ENCODE measurements at regions not wholly inside any gene's neighbourhood (a gene's known extent, or its start where the extent isn't known, plus 50 kb on each side); places are given as distances from the start of the nearest gene placed in this dataset.

GRCh38 chr14:101186992-101187815 is 283.7 kb upstream of the RTL1 start:
- DNase-seq (ENCODE audit: extremely low read depth, low read depth): no peak

GRCh38 chr14:101187816-101188570 is 284.5 kb upstream of the RTL1 start:
- TF ChIP-seq, protein P1, sequence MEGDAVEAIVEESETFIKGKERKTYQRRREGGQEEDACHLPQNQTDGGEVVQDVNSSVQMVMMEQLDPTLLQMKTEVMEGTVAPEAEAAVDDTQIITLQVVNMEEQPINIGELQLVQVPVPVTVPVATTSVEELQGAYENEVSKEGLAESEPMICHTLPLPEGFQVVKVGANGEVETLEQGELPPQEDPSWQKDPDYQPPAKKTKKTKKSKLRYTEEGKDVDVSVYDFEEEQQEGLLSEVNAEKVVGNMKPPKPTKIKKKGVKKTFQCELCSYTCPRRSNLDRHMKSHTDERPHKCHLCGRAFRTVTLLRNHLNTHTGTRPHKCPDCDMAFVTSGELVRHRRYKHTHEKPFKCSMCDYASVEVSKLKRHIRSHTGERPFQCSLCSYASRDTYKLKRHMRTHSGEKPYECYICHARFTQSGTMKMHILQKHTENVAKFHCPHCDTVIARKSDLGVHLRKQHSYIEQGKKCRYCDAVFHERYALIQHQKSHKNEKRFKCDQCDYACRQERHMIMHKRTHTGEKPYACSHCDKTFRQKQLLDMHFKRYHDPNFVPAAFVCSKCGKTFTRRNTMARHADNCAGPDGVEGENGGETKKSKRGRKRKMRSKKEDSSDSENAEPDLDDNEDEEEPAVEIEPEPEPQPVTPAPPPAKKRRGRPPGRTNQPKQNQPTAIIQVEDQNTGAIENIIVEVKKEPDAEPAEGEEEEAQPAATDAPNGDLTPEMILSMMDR (IDR thresholded peaks at IDR 0.05; ENCODE audit: low read depth, low read length): no peak
- no peak for DNase-seq (ENCODE audit: extremely low read depth, low read depth)

More at GRCh38 chr14:101186992-101187815, 283.7 kb upstream of the RTL1 start:
- TF ChIP-seq, protein P1 (IDR thresholded peaks at IDR 0.05; ENCODE audit: low read depth, low read length): no peak

- DNase-seq (ENCODE audit: extremely low read depth, low read depth): no peak
- TF ChIP-seq, protein P1 (IDR thresholded peaks at IDR 0.05; ENCODE audit: low read depth, low read length): no peak
Observed at GRCh38 chr14:101188571-101188915, 285.0 kb upstream of the RTL1 start.

GRCh38 chr14:101189266-101189665 is 285.7 kb upstream of the RTL1 start:
- TF ChIP-seq, protein P1 (IDR thresholded peaks at IDR 0.05; ENCODE audit: low read depth, low read length): no peak

DNA sequence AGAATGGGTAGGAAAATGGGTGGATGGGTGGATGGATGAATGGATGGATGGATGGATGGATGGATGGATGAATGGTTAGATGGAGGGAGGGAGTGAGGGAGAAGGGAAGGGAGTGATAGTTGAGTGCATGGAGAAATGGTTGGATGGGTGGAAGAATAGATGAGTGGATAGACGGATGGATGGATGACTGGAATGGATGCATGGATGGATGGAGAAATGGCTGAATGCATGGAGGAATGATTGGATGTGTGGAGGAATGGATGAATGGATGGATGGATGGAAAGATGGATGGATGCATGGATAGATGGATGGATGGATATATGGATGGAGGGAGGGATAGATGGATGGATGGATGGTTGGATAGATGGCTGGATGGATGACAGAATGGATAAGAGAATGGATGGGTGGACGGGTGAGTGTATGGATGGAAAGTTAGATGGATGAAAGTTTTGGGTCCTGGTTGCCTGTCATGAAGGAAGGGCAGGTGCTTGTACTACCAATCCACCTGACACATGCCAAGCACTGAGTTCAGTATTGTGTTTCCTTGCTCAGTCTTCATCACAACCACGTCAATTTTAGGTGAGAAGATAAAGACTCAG is 286.5 kb upstream of the RTL1 start:
- no peak for DNase-seq (ENCODE audit: extremely low read depth, low read depth)
- TF ChIP-seq, protein P1 (IDR thresholded peaks at IDR 0.05; ENCODE audit: low read depth, low read length): no peak

More at GRCh38 chr14:101189266-101189665, 285.7 kb upstream of the RTL1 start:
- no peak for DNase-seq (ENCODE audit: extremely low read depth, low read depth)

- TF ChIP-seq, protein P1 (IDR thresholded peaks at IDR 0.05; ENCODE audit: low read depth, low read length): no peak
- DNase-seq (ENCODE audit: extremely low read depth, low read depth): no peak
Observed at GRCh38 chr14:101191101-101191720, 287.7 kb upstream of the RTL1 start.

Measured in AG09319 (cell line).